CD4-positive, alpha-beta memory T cell (primary cell): ENCODE measurements at regions not wholly inside any gene's neighbourhood (a gene's known extent, or its start where the extent isn't known, plus 50 kb on each side); places are given as distances from the start of the nearest gene placed in this dataset.

Source experiments
- CTCF ChIA-PET: fragments of 350-600 bp; sonication (Branson Sonifier 250); formaldehyde crosslinking; loops from one replicate; lab custom pipeline; 2021; ENCODE audit warnings: inconsistent platforms; ENCODE audit not compliant: partially characterized antibody; lab: Charles Lee
- POLR2A ChIA-PET: fragments of 350-600 bp; sonication (Branson Sonifier 250); formaldehyde crosslinking; loops from one replicate; lab custom pipeline; 2021; ENCODE audit not compliant: partially characterized antibody; lab: Charles Lee
- DNase-seq, 5 donors: peaks; one replicate each; pipeline versions ENCODE4 v3.0.0 to v3.0.0-alpha.2; 2020 to 2022; ENCODE audit warnings: mixed read lengths in 1 of 5
- H3K27ac ChIP-seq: one replicate; pipeline ENCODE4 v1.7.0; 2013; ENCODE audit warnings: low read depth, low read length
- H3K27me3 ChIP-seq: 2 replicates; pipeline ENCODE4 v1.7.0; 2013; ENCODE audit warnings: mild to moderate bottlenecking, low read length, moderate library complexity; ENCODE audit not compliant: insufficient read depth
- H3K36me3 ChIP-seq: 2 replicates; pipeline ENCODE4 v1.7.0; 2013; ENCODE audit warnings: mild to moderate bottlenecking, low read length, moderate library complexity; ENCODE audit not compliant: insufficient read depth
- H3K4me1 ChIP-seq: 2 replicates; pipeline ENCODE4 v1.7.0; 2013; ENCODE audit warnings: mild to moderate bottlenecking, low read length, moderate library complexity; ENCODE audit not compliant: insufficient read depth
- H3K4me3 ChIP-seq, 2 donors: one replicate each; pipeline ENCODE4 v1.7.0; 2013; ENCODE audit warnings: low read length in 2 of 2, mild to moderate bottlenecking in 1 of 2
- H3K9me3 ChIP-seq, 2 donors: one replicate each; pipeline ENCODE4 v1.7.0; 2013; ENCODE audit warnings: low read length in 2 of 2, control low read depth in 1 of 2; ENCODE audit not compliant: control insufficient read depth in 1 of 2
- H3K27ac Mint-ChIP-seq, 7 donors: one replicate each; pipeline ENCODE4 v1.8.0; 2020 to 2021; ENCODE audit warnings: mixed read lengths in 7 of 7, mild to moderate bottlenecking in 6 of 7, inconsistent platforms in 3 of 7, moderate library complexity in 3 of 7
- H3K27me3 Mint-ChIP-seq, 2 donors: one replicate each; pipeline ENCODE4 v1.8.0; 2020 to 2021; ENCODE audit warnings: mixed read lengths in 2 of 2
- H3K36me3 Mint-ChIP-seq, 2 donors: one replicate each; pipeline ENCODE4 v1.8.0; 2020 to 2021; ENCODE audit warnings: mixed read lengths in 2 of 2, inconsistent platforms in 1 of 2, mild to moderate bottlenecking in 1 of 2
- H3K4me1 Mint-ChIP-seq, 4 donors: one replicate each; pipeline ENCODE4 v1.8.0; 2020 to 2021; ENCODE audit warnings: mixed read lengths in 4 of 4, mild to moderate bottlenecking in 1 of 4
- H3K4me3 Mint-ChIP-seq, 8 donors: one replicate each; pipeline ENCODE4 v1.8.0; 2020 to 2021; ENCODE audit warnings: mixed read lengths in 8 of 8, mild to moderate bottlenecking in 7 of 8, moderate library complexity in 6 of 8, inconsistent platforms in 3 of 8
- H3K9me3 Mint-ChIP-seq, 8 donors: one replicate each; pipeline ENCODE4 v1.8.0; 2020 to 2021; ENCODE audit warnings: mixed read lengths in 8 of 8, mild to moderate bottlenecking in 5 of 8, inconsistent platforms in 3 of 8, moderate library complexity in 1 of 8
- intact Hi-C: fragments of 100-400 bp; cut with micrococcal nuclease; formaldehyde crosslinking; loops from one replicate; pipeline ENCODE4 v1.15.1; 2023

DNA sequence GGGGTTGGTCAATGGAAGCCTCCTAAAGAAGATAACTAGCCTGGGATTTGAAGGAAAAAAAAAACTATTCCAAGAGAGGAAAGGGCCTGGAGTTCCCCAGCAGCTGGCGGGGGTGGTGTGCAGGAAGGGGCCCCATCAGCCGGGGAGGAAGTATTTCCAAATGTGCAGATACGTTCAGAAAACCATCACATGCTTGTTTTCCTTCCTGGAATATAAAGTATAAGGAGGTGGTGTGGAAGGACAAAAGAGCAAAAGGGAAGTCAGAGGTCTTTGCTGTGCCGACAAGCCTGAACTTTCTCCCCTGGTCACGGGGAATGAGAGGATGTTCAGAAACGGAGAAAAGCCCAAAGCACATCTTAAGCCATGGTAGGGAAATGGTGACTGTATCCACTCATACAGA is 72.0 kb upstream of the BACE2 start:
- H3K4me1 Mint-ChIP-seq = no peaks in the 10 kb centered on the region

DNA sequence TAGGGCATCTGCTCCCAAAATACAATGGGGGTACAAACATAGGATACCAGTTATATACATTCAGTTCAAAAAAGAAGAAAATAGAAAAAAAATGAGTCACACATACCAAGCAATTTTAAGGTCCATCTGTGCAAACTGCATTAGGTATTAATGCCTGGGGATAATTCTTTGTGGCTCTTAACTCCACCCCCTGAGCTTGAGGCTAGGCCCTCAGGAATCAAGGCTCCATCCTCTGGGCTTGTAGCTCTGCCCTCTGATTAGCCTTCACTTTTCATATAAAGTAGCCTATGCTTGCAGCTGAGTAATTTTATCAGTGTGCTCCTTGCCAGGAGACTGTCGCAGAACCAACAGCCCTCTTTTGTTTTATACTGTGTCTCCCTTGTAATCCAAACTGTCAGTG is 69.9 kb upstream of the BACE2 start:
- Histone ChIP-seq H3K36me3 (no peaks in the 10 kb centered on the region), H3K27me3 (no peaks in the 10 kb centered on the region), H3K9me3 (no peaks in the 10 kb centered on the region), H3K4me3 (no peak overlapping the region), H3K4me1 (no peaks in the 10 kb centered on the region), H3K27ac (no peak overlapping the region)
- Mint-ChIP-seq H3K27ac (no peak overlapping the region), H3K4me3 (no peak overlapping the region), H3K4me1 (peaks cover 0 to 1% (median 0%) of the 10 kb centered on the region in 4 donors), H3K27me3 (peaks cover 4 to 13% of the 10 kb centered on the region in 2 donors), H3K36me3 (no peaks in the 10 kb centered on the region), H3K9me3 (peaks cover 0 to 9% (median 0%) of the 10 kb centered on the region in 8 donors)
- ChIA-PET POLR2A (no interaction called here), CTCF (no interaction called here)
- intact Hi-C loops = no loop called here
- no peak for DNase-seq

More for the DNA sequence above, 72.0 kb upstream of the BACE2 start:
- H3K4me3 ChIP-seq = no peak overlapping the region
- intact Hi-C loops = no loop called here
- no peak overlapping the region for H3K27ac Mint-ChIP-seq
- no peak overlapping the region for H3K4me3 Mint-ChIP-seq
- peaks cover 0 to 9% (median 0%) of the 10 kb centered on the region in 8 donors for H3K9me3 Mint-ChIP-seq
- H3K36me3 Mint-ChIP-seq = no peaks in the 10 kb centered on the region
- H3K27ac ChIP-seq = no peak overlapping the region
- no peaks in the 10 kb centered on the region for H3K9me3 ChIP-seq
- ChIA-PET CTCF (no interaction called here), POLR2A (no interaction called here)
- no peaks in the 10 kb centered on the region for H3K36me3 ChIP-seq
- H3K27me3 ChIP-seq = no peaks in the 10 kb centered on the region
- H3K4me1 ChIP-seq = no peaks in the 10 kb centered on the region
- no peak for DNase-seq
- H3K27me3 Mint-ChIP-seq = peaks cover 4 to 8% of the 10 kb centered on the region in 2 donors

DNA sequence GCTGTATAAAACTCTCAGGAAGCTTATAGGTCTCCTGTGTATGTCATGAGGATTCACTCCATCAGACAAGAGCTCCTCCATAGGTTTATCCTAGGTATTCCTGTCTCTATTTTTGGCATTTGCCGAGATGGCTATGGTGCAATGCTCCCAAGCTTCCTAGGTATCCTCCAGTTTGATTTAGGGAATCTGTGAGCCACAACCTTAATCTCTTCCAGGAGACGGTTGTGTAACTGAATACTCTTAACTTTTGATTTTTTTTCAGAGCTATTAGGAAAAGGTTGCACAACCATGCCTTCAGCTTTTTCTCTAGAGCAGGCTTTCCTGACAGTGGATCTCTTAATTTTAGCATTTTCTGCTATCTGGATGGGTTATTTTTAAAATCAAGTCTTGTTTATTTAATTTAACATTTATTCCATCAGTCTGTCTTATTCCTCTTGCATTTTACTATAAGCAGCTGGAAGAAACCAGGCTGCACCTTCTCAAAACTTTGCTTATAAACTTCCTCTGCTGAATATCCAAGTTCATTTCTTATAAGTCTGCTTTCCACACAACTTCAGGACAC is 69.4 kb upstream of the BACE2 start:
- Mint-ChIP-seq H3K27me3 (peaks cover 4 to 13% of the 10 kb centered on the region in 2 donors), H3K4me1 (peaks cover 0 to 1% (median 0%) of the 10 kb centered on the region in 4 donors), H3K27ac (no peak overlapping the region), H3K36me3 (no peaks in the 10 kb centered on the region), H3K4me3 (no peak overlapping the region), H3K9me3 (peaks cover 0 to 9% (median 0%) of the 10 kb centered on the region in 8 donors)
- H3K4me3 ChIP-seq = no peak overlapping the region
- H3K4me1 ChIP-seq = no peaks in the 10 kb centered on the region
- ChIA-PET CTCF (no interaction called here), POLR2A (no interaction called here)
- H3K9me3 ChIP-seq = no peaks in the 10 kb centered on the region
- no peaks in the 10 kb centered on the region for H3K27me3 ChIP-seq
- H3K27ac ChIP-seq = no peak overlapping the region
- DNase-seq = no peak
- intact Hi-C loops = no loop called here
- no peaks in the 10 kb centered on the region for H3K36me3 ChIP-seq

DNA sequence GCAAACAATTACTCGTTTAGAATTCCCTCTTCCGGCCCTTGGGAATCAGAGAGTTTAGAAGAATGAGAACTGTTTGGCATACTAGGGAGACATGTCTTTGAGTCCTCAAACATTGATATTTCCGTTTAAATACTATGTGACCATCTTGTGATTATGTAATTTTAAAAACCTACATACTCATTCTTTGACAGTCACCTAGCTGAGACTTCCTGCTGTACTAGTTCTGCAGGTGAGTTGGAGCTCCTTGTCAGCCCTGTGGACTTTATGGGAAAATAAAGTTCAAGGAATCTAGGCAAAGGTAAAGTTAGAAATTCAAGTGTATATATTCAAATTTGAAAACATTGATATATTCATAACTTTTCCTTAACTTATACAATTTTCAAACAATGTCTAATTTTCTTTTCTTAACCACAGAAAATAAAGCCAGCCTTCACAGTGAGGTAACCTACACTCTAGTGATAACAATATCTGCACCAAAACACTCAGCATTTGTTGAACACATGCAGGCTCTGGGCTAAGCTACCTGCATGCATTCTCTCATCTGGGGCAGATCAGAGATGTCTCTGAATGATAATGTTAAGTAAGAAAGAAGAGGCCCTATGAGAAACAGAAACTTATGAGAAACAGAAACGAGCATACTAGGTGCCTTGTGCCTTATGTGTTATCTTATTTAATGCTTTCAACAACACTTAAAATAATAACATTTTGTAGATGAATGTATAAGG is 67.0 kb upstream of the BACE2 start:
- Mint-ChIP-seq H3K4me1 (peaks cover 0 to 1% (median 0%) of the 10 kb centered on the region in 4 donors), H3K9me3 (peaks cover 0 to 10% (median 1%) of the 10 kb centered on the region in 8 donors), H3K27me3 (peaks cover 13 to 18% of the 10 kb centered on the region in 2 donors), H3K36me3 (no peaks in the 10 kb centered on the region), H3K4me3 (no peak overlapping the region), H3K27ac (no peak overlapping the region)
- DNase-seq = no peak
- no peaks in the 10 kb centered on the region for H3K36me3 ChIP-seq
- no peaks in the 10 kb centered on the region for H3K27me3 ChIP-seq
- H3K27ac ChIP-seq = no peak overlapping the region
- CTCF ChIA-PET = no interaction called here
- no peaks in the 10 kb centered on the region for H3K4me1 ChIP-seq
- POLR2A ChIA-PET = no interaction called here
- intact Hi-C loops = no loop called here
- no peaks in the 10 kb centered on the region for H3K9me3 ChIP-seq
- H3K4me3 ChIP-seq = no peak overlapping the region

DNA sequence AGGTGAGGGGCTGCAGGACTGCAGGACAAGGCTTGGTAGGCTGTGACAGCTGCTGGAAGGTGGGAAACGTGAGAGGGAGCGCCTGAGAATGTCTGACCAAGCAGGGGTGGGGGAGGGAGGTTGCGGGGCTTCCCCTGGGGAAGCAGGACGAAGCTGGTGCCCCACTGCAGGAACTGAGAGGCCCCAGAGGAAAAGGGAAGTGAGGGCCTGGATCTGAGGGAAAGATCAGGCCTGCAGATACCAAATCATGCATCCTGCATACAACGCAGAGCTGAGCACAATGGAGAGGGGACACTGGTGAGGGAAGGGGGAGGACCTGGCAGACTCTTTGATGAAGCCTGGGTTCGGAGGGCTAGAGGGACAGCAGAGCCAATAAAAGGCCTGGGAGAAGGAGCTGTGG is 65.7 kb upstream of the BACE2 start:
- Histone ChIP-seq H3K27me3 (no peaks in the 10 kb centered on the region), H3K9me3 (no peaks in the 10 kb centered on the region), H3K27ac (no peak overlapping the region), H3K4me1 (no peaks in the 10 kb centered on the region), H3K4me3 (no peak overlapping the region), H3K36me3 (no peaks in the 10 kb centered on the region)
- Mint-ChIP-seq H3K9me3 (peaks cover 0 to 10% (median 1%) of the 10 kb centered on the region in 8 donors), H3K4me1 (peaks cover 0 to 1% (median 0%) of the 10 kb centered on the region in 4 donors), H3K4me3 (no peak overlapping the region), H3K27ac (no peak overlapping the region), H3K27me3 (peaks cover 15 to 20% of the 10 kb centered on the region in 2 donors), H3K36me3 (no peaks in the 10 kb centered on the region)
- ChIA-PET CTCF (no interaction called here), POLR2A (no interaction called here)
- no peak for DNase-seq
- intact Hi-C loops = no loop called here

DNA sequence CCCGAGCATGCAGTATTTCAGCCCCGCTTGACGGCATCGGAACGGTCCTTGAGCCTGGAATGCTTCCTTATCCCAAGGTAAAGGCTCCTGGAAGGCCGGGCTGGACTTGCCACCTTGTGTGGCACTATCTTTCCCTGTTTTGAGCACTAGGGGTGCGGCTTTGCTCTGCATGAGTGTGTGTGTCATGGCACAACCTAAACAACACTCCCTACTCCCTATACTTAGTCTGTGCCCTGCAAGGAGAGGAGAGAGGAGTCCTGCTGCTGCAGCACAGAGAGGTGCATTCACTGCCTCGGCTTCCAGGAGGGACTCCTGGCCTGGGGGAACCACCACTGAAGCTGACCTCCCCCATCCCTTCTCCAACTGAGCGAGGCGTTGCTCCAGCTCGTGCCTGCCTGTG is 60.4 kb upstream of the BACE2 start:
- Histone ChIP-seq H3K4me1 (peaks cover 1% of the 10 kb centered on the region), H3K36me3 (no peaks in the 10 kb centered on the region), H3K27me3 (no peaks in the 10 kb centered on the region), H3K4me3 (no peak overlapping the region), H3K9me3 (no peaks in the 10 kb centered on the region), H3K27ac (no peak overlapping the region)
- H3K27me3 Mint-ChIP-seq = peaks cover 27 to 29% of the 10 kb centered on the region in 2 donors
- peaks cover 0 to 10% (median 0%) of the 10 kb centered on the region in 8 donors for H3K9me3 Mint-ChIP-seq
- peaks cover 7 to 19% (median 10%) of the 10 kb centered on the region in 4 donors for H3K4me1 Mint-ChIP-seq
- POLR2A ChIA-PET = no interaction called here
- H3K4me3 Mint-ChIP-seq = no peak overlapping the region
- CTCF ChIA-PET = interaction anchor here (0.6 kb wide), 1 partner anchor 1010 kb away, joined by 3 read pairs; no protein-coding TSS in a partner anchor
- intact Hi-C loops = no loop called here
- H3K36me3 Mint-ChIP-seq = no peaks in the 10 kb centered on the region
- DNase-seq = no peak
- no peak overlapping the region for H3K27ac Mint-ChIP-seq

DNA sequence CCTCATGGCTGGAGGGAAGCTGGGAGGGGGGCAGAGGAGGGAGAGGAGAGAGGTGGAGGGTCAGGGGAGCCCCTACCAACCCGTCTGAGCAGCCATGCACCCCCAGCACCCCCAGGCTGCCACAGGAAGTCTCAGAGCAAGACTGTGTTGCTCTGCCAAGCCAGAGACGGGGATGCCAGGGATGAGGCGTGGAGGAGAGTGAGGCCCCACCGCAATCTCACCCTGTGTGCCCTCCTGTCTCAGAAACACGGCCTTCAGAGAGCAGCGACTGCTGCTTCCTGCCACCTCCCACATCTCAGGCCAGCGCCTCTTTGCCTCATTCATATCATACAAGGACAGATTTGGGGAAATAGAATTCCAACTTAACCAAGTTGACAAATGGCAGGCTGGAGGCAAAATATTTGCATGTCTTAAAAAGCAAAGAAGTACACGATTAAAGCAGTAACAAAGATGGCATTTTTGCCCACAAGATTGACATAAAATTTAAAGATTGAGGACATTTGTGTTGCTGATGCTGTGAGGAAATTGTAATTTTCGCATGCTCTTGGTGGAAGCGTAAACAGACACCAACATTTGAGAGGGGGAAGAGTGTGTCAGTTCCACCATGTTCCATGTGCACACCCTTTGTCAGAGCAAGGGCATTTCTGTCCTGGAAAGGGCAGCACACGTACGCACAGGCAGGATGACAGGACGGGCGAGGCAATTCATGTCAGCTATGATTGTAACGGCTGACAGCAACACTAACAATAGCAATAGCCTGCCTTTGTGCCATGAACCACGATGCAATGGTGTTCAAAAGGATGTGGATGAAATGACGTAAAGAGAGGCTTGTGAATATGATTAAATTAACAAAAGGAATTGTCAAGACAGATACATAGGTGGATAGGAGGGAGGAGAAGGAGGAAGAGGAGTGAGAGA is 59.0 kb upstream of the BACE2 start:
- Histone ChIP-seq H3K9me3 (no peaks in the 10 kb centered on the region), H3K4me1 (peaks cover 14% of the 10 kb centered on the region), H3K4me3 (no peak overlapping the region), H3K36me3 (no peaks in the 10 kb centered on the region), H3K27me3 (no peaks in the 10 kb centered on the region), H3K27ac (no peak overlapping the region)
- peaks cover 26 to 28% of the 10 kb centered on the region in 2 donors for H3K27me3 Mint-ChIP-seq
- ChIA-PET POLR2A (interaction anchor here (0.7 kb wide), 1 partner anchor 7 kb away, joined by 3 read pairs; no protein-coding TSS in a partner anchor), CTCF (no interaction called here)
- no peaks in the 10 kb centered on the region for H3K36me3 Mint-ChIP-seq
- intact Hi-C loops = no loop called here
- H3K27ac Mint-ChIP-seq = no peak overlapping the region
- no peak for DNase-seq
- H3K9me3 Mint-ChIP-seq = peaks cover 0 to 10% (median 0%) of the 10 kb centered on the region in 8 donors
- peaks cover 16 to 29% (median 23%) of the 10 kb centered on the region in 4 donors for H3K4me1 Mint-ChIP-seq
- no peak overlapping the region for H3K4me3 Mint-ChIP-seq
